ENCODE measurements at regions not wholly inside any gene's neighbourhood (a gene's known extent, or its start where the extent isn't known, plus 50 kb on each side); places are given as distances from the start of the nearest gene placed in this dataset.

- CTCF ChIA-PET = no interaction called here
- Mint-ChIP-seq H3K4me1 (ENCODE audit: low read depth) (no peaks in the 10 kb centered on the region), H3K27ac (no peak overlapping the region), H3K9me3 (peaks cover 20% of the 10 kb centered on the region), H3K27me3 (ENCODE audit: low read depth) (no peaks in the 10 kb centered on the region), H3K4me3 (no peak overlapping the region), H3K36me3 (ENCODE audit: low read depth) (no peaks in the 10 kb centered on the region)
- intact Hi-C loops (cut with micrococcal nuclease) = no loop called here
- no peak for DNase-seq
Measured at GRCh38 chr11:41612415-41612814, 153.0 kb upstream of the LRRC4C start.

- intact Hi-C loops (cut with micrococcal nuclease) = no loop called here
- CTCF ChIA-PET = no interaction called here
- H3K36me3 Mint-ChIP-seq (ENCODE audit: low read depth) = no peaks in the 10 kb centered on the region
Measured at GRCh38 chr11:41613326-41613725, 153.9 kb upstream of the LRRC4C start.

GRCh38 chr11:41622707-41623359, 163.4 kb upstream of the LRRC4C start:
- CTCF ChIA-PET = no interaction called here
- peaks cover 10% of the 10 kb centered on the region for H3K9me3 Mint-ChIP-seq
- DNase-seq = no peak
- no peaks in the 10 kb centered on the region for H3K36me3 Mint-ChIP-seq (ENCODE audit: low read depth)
- H3K4me3 Mint-ChIP-seq = no peak overlapping the region
- intact Hi-C loops (cut with micrococcal nuclease) = no loop called here
- no peak overlapping the region for H3K27ac Mint-ChIP-seq
- H3K27me3 Mint-ChIP-seq (ENCODE audit: low read depth) = no peaks in the 10 kb centered on the region
- H3K4me1 Mint-ChIP-seq (ENCODE audit: low read depth) = no peaks in the 10 kb centered on the region

More at GRCh38 chr11:41613326-41613725, 153.9 kb upstream of the LRRC4C start:
- no peak overlapping the region for H3K4me3 Mint-ChIP-seq
- H3K4me1 Mint-ChIP-seq (ENCODE audit: low read depth) = no peaks in the 10 kb centered on the region
- H3K9me3 Mint-ChIP-seq = peaks cover 16% of the 10 kb centered on the region
- H3K27ac Mint-ChIP-seq = no peak overlapping the region
- DNase-seq = no peak
- no peaks in the 10 kb centered on the region for H3K27me3 Mint-ChIP-seq (ENCODE audit: low read depth)

GRCh38 chr11:41659985-41660384, 200.5 kb upstream of the LRRC4C start:
- no peaks in the 10 kb centered on the region for H3K4me1 Mint-ChIP-seq (ENCODE audit: low read depth)
- no peaks in the 10 kb centered on the region for H3K27me3 Mint-ChIP-seq (ENCODE audit: low read depth)
- CTCF ChIA-PET = no interaction called here
- no peaks in the 10 kb centered on the region for H3K36me3 Mint-ChIP-seq (ENCODE audit: low read depth)
- no peak overlapping the region for H3K27ac Mint-ChIP-seq
- intact Hi-C loops (cut with micrococcal nuclease) = no loop called here
- H3K4me3 Mint-ChIP-seq = no peak overlapping the region
- DNase-seq = no peak
- peaks cover 17% of the 10 kb centered on the region for H3K9me3 Mint-ChIP-seq

GRCh38 chr11:41660585-41660984, 201.1 kb upstream of the LRRC4C start:
- Mint-ChIP-seq H3K9me3 (peaks cover 17% of the 10 kb centered on the region), H3K27ac (no peak overlapping the region), H3K4me3 (no peak overlapping the region), H3K27me3 (ENCODE audit: low read depth) (no peaks in the 10 kb centered on the region), H3K4me1 (ENCODE audit: low read depth) (no peaks in the 10 kb centered on the region), H3K36me3 (ENCODE audit: low read depth) (no peaks in the 10 kb centered on the region)
- intact Hi-C loops (cut with micrococcal nuclease) = no loop called here
- CTCF ChIA-PET = no interaction called here
- DNase-seq = no peak

GRCh38 chr11:41665441-41666360, 206.2 kb upstream of the LRRC4C start:
- peaks cover 8% of the 10 kb centered on the region for H3K9me3 Mint-ChIP-seq
- no peaks in the 10 kb centered on the region for H3K36me3 Mint-ChIP-seq (ENCODE audit: low read depth)
- no peaks in the 10 kb centered on the region for H3K4me1 Mint-ChIP-seq (ENCODE audit: low read depth)
- CTCF ChIA-PET = interaction anchor here (0.7 kb wide), 1 partner anchor 20 kb away, joined by 3 read pairs; no protein-coding TSS in a partner anchor
- DNase-seq = no peak
- H3K27ac Mint-ChIP-seq = no peak overlapping the region
- intact Hi-C loops (cut with micrococcal nuclease) = no loop called here
- H3K4me3 Mint-ChIP-seq = no peak overlapping the region
- H3K27me3 Mint-ChIP-seq (ENCODE audit: low read depth) = no peaks in the 10 kb centered on the region

GRCh38 chr11:41666951-41667653, 207.7 kb upstream of the LRRC4C start:
- DNase-seq = no peak
- H3K27me3 Mint-ChIP-seq (ENCODE audit: low read depth) = no peaks in the 10 kb centered on the region
- CTCF ChIA-PET = interaction anchor here (0.7 kb wide), 1 partner anchor 420 kb away, joined by 5 read pairs; no protein-coding TSS in a partner anchor
- no peaks in the 10 kb centered on the region for H3K36me3 Mint-ChIP-seq (ENCODE audit: low read depth)
- no peaks in the 10 kb centered on the region for H3K4me1 Mint-ChIP-seq (ENCODE audit: low read depth)
- intact Hi-C loops (cut with micrococcal nuclease) = no loop called here
- no peak overlapping the region for H3K27ac Mint-ChIP-seq
- H3K9me3 Mint-ChIP-seq = peaks cover 6% of the 10 kb centered on the region
- no peak overlapping the region for H3K4me3 Mint-ChIP-seq

GRCh38 chr11:41675205-41675604, 215.8 kb upstream of the LRRC4C start:
- H3K27me3 Mint-ChIP-seq (ENCODE audit: low read depth) = no peaks in the 10 kb centered on the region
- peaks cover 5% of the 10 kb centered on the region for H3K9me3 Mint-ChIP-seq
- no peaks in the 10 kb centered on the region for H3K36me3 Mint-ChIP-seq (ENCODE audit: low read depth)
- no peak overlapping the region for H3K4me3 Mint-ChIP-seq
- no peaks in the 10 kb centered on the region for H3K4me1 Mint-ChIP-seq (ENCODE audit: low read depth)
- no peak for DNase-seq
- CTCF ChIA-PET = no interaction called here
- intact Hi-C loops (cut with micrococcal nuclease) = no loop called here
- H3K27ac Mint-ChIP-seq = no peak overlapping the region

GRCh38 chr11:41713030-41713429, 253.6 kb upstream of the LRRC4C start:
- H3K36me3 Mint-ChIP-seq (ENCODE audit: low read depth) = no peaks in the 10 kb centered on the region
- H3K27me3 Mint-ChIP-seq (ENCODE audit: low read depth) = no peaks in the 10 kb centered on the region
- H3K27ac Mint-ChIP-seq = no peak overlapping the region
- H3K4me3 Mint-ChIP-seq = no peak overlapping the region
- intact Hi-C loops (cut with micrococcal nuclease) = no loop called here
- peaks cover 10% of the 10 kb centered on the region for H3K9me3 Mint-ChIP-seq
- CTCF ChIA-PET = no interaction called here
- no peak for DNase-seq
- no peaks in the 10 kb centered on the region for H3K4me1 Mint-ChIP-seq (ENCODE audit: low read depth)

GRCh38 chr11:41714101-41714500, 254.6 kb upstream of the LRRC4C start:
- H3K27me3 Mint-ChIP-seq (ENCODE audit: low read depth) = no peaks in the 10 kb centered on the region
- H3K27ac Mint-ChIP-seq = no peak overlapping the region
- H3K4me1 Mint-ChIP-seq (ENCODE audit: low read depth) = no peaks in the 10 kb centered on the region
- H3K9me3 Mint-ChIP-seq = peaks cover 10% of the 10 kb centered on the region
- H3K4me3 Mint-ChIP-seq = no peak overlapping the region
- no peak for DNase-seq
- CTCF ChIA-PET = no interaction called here
- intact Hi-C loops (cut with micrococcal nuclease) = no loop called here
- no peaks in the 10 kb centered on the region for H3K36me3 Mint-ChIP-seq (ENCODE audit: low read depth)

- DNase-seq = no peak
- Mint-ChIP-seq H3K36me3 (ENCODE audit: low read depth) (no peaks in the 10 kb centered on the region), H3K27me3 (ENCODE audit: low read depth) (no peaks in the 10 kb centered on the region), H3K27ac (no peak overlapping the region), H3K4me3 (no peak overlapping the region), H3K4me1 (ENCODE audit: low read depth) (no peaks in the 10 kb centered on the region), H3K9me3 (peaks cover 9% of the 10 kb centered on the region)
- CTCF ChIA-PET = no interaction called here
- intact Hi-C loops (cut with micrococcal nuclease) = no loop called here
Measured at GRCh38 chr11:41716862-41717261, 257.4 kb upstream of the LRRC4C start.

GRCh38 chr11:41720761-41721160, 261.3 kb upstream of the LRRC4C start:
- no peak for DNase-seq
- Mint-ChIP-seq H3K36me3 (ENCODE audit: low read depth) (no peaks in the 10 kb centered on the region), H3K27ac (no peak overlapping the region), H3K27me3 (ENCODE audit: low read depth) (no peaks in the 10 kb centered on the region), H3K9me3 (peaks cover 28% of the 10 kb centered on the region), H3K4me3 (no peak overlapping the region), H3K4me1 (ENCODE audit: low read depth) (no peaks in the 10 kb centered on the region)
- intact Hi-C loops (cut with micrococcal nuclease) = no loop called here
- CTCF ChIA-PET = no interaction called here
